K562 (cell line): ENCODE measurements at regions not wholly inside any gene's neighbourhood (a gene's known extent, or its start where the extent isn't known, plus 50 kb on each side); places are given as distances from the start of the nearest gene placed in this dataset.

Source experiments
- ATAC-seq: fragments of 200-7000 bp; cut with Tn5 transposase; 3 replicates; pipeline ENCODE4 v1.9.1; 2020; ENCODE audit warnings: moderate library complexity
- BruUV-seq: library from RNA; stranded (reverse); fragments of 400-500 nt; replicated peaks from 2 replicates; lab custom pipeline; 2021; lab: Mats Ljungman, UMichigan
- CTCF ChIA-PET: fragments of 300-600 bp; formaldehyde crosslinking; extraction: SDS; loops from one replicate; lab custom pipeline; 2021; ENCODE audit warnings: low intra/inter-chr PET ratio; lab: Yijun Ruan, JAX
- POLR2A ChIA-PET: fragments of 300-600, 350-650 bp; sonication (Branson Sonifier 250); formaldehyde crosslinking; extraction: SDS; loops from one replicate; lab custom pipeline; 2021; ENCODE audit warnings: antibody characterized with exemption, inconsistent platforms; lab: Yijun Ruan, JAX
- DNase-seq, 4 experiments: peaks; one replicate each; pipeline versions ENCODE4 v3.0.0 to v3.0.0-alpha.2; 2011 to 2018; ENCODE audit warnings: low spot score in 3 of 4, mixed read lengths in 3 of 4; ENCODE audit errors: extremely low read depth in 1 of 4
- FAIRE-seq: peaks from 2 replicates; lab custom pipeline; 2011; peaks lifted over from hg19 to GRCh38; lab: Jason Lieb, UNC
- H2AFZ ChIP-seq: 2 replicates; pipeline ENCODE4 v1.6.0; 2011; ENCODE audit warnings: low read depth, low read length, control low read depth, inconsistent platforms
- H3K27ac ChIP-seq: fragments of 200-600 bp; 3 replicates; pipeline ENCODE4 v1.8.0; 2011; ENCODE audit warnings: low read depth, mild to moderate bottlenecking, control low read depth, inconsistent platforms, low read length, moderate library complexity, mixed read lengths; ENCODE audit errors: extremely low read depth
- H3K27me3 ChIP-seq, 2 experiments: fragments of 300-600 bp in 1 of 2; 2 replicates in 1 of 2; 3 replicates in 1 of 2; pipeline versions ENCODE4 v1.6.0 to v1.8.0; 2011; ENCODE audit warnings: inconsistent platforms in 2 of 2, low read length in 2 of 2, mild to moderate bottlenecking in 1 of 2, mixed read lengths in 1 of 2, moderate library complexity in 1 of 2; ENCODE audit not compliant: control insufficient read depth in 2 of 2, insufficient read depth in 2 of 2
- H3K36me3 ChIP-seq: fragments of 300-600 bp; 3 replicates; pipeline ENCODE4 v1.8.0; 2011; ENCODE audit warnings: mild to moderate bottlenecking, low read length, inconsistent platforms; ENCODE audit not compliant: control insufficient read depth, insufficient read depth
- H3K4me1 ChIP-seq, 2 experiments: fragments of 200-600 bp in 1 of 2; replicated peaks in 1 of 2; 2 replicates in 1 of 2; 3 replicates in 1 of 2; pipeline versions ENCODE4 v1.5.1 to v1.8.0; 2011; ENCODE audit warnings: inconsistent platforms in 2 of 2, low read length in 2 of 2, mild to moderate bottlenecking in 1 of 2, mixed read lengths in 1 of 2, moderate library complexity in 1 of 2; ENCODE audit not compliant: control insufficient read depth in 2 of 2, insufficient read depth in 2 of 2
- H3K4me2 ChIP-seq: 2 replicates; pipeline ENCODE4 v1.6.1; 2011; ENCODE audit warnings: low read length, control low read depth, inconsistent platforms, mixed read lengths; ENCODE audit not compliant: insufficient read depth
- H3K4me3 ChIP-seq: fragments of 200-600 bp; sonication (generic), shearing (Covaris generic); 2 replicates; pipeline ENCODE4 v1.5.1; 2016; ENCODE audit warnings: control low read depth, inconsistent platforms
- H3K79me2 ChIP-seq: fragments of 200-600 bp; 3 replicates; pipeline ENCODE4 v1.8.0; 2011; ENCODE audit warnings: low read length, inconsistent platforms; ENCODE audit not compliant: control insufficient read depth, insufficient read depth
- H3K9ac ChIP-seq, 2 experiments: 2 replicates each; pipeline versions ENCODE4 v1.6.0 to v1.6.1; 2011; ENCODE audit warnings: low read depth in 2 of 2, low read length in 2 of 2, control low read depth in 1 of 2, inconsistent platforms in 1 of 2, mild to moderate bottlenecking in 1 of 2, mixed read lengths in 1 of 2; ENCODE audit not compliant: insufficient read depth in 1 of 2
- H3K9me1 ChIP-seq: one replicate; pipeline ENCODE4 v1.6.0; 2011; ENCODE audit warnings: inconsistent platforms, mild to moderate bottlenecking, low read length, moderate library complexity; ENCODE audit not compliant: control insufficient read depth, insufficient read depth
- H3K9me3 ChIP-seq: replicated peaks from 2 replicates; pipeline ENCODE4 v1.5.1; 2011; ENCODE audit warnings: low read depth, low read length, inconsistent platforms; ENCODE audit not compliant: control insufficient read depth, insufficient read depth
- H4K20me1 ChIP-seq: replicated peaks from 2 replicates; pipeline ENCODE4 v1.6.1; 2011; ENCODE audit warnings: low read length, inconsistent platforms, mixed read lengths; ENCODE audit not compliant: control insufficient read depth, insufficient read depth
- ATF3 ChIP-seq, 2 experiments: fragments of 450-650 bp in 1 of 2; sonication (generic) in 1 of 2; formaldehyde crosslinking in 1 of 2; IDR thresholded peaks in 1 of 2; conservative IDR thresholded peaks in 1 of 2; 2 replicates each; pipeline versions ENCODE4 v1.6.1 to v1.8.1; 2016 to 2023; ENCODE audit warnings: mild to moderate bottlenecking in 2 of 2, moderate library complexity in 2 of 2, inconsistent platforms in 1 of 2, missing genetic modification reagents in 1 of 2
- ATF7 ChIP-seq: fragments of 450-650 bp; IDR thresholded peaks from 2 replicates; pipeline ENCODE4 v1.7.1; 2014; ENCODE audit warnings: mild to moderate bottlenecking, moderate library complexity
- BHLHE40 ChIP-seq: IDR thresholded peaks from 2 replicates; pipeline ENCODE4 v1.6.1; 2011; ENCODE audit warnings: low read length, improper control_type of control experiment
- COPS2 ChIP-seq: fragments of 450-650 bp; conservative IDR thresholded peaks from 2 replicates; pipeline ENCODE4 v1.6.1; 2016; ENCODE audit warnings: mild to moderate bottlenecking, moderate library complexity
- FOXP1 ChIP-seq: sonication (generic); formaldehyde crosslinking; IDR thresholded peaks from 2 replicates; pipeline ENCODE4 v1.8.0; 2022; ENCODE audit warnings: mild to moderate bottlenecking, missing genetic modification reagents
- GTF2E2 ChIP-seq: fragments of 200-800 bp; sonication (Bioruptor generic); IDR thresholded peaks from 2 replicates; pipeline ENCODE4 v1.6.1; 2016; ENCODE audit warnings: missing genetic modification characterization, missing compliant biosample characterization
- HCFC1 ChIP-seq: IDR thresholded peaks from 2 replicates; pipeline ENCODE4 v1.6.1; 2012; ENCODE audit warnings: low read depth, low read length, improper control_type of control experiment
- LCOR ChIP-seq: sonication (generic); formaldehyde crosslinking; IDR thresholded peaks from 2 replicates; pipeline ENCODE4 v1.8.0; 2022; ENCODE audit warnings: mild to moderate bottlenecking, missing genetic modification reagents
- MGA ChIP-seq: fragments of 450-650 bp; IDR thresholded peaks from 2 replicates; pipeline ENCODE4 v1.6.1; 2016; ENCODE audit warnings: mild to moderate bottlenecking, moderate library complexity
- PHTF2 ChIP-seq: fragments of 250-450 bp; sonication (Bioruptor Pico); IDR thresholded peaks from 2 replicates; pipeline ENCODE4 v1.5.0; 2021; ENCODE audit warnings: mild to moderate bottlenecking
- ZNF274 ChIP-seq: IDR thresholded peaks from 2 replicates; pipeline ENCODE4 v1.6.1; 2011; ENCODE audit warnings: low read depth, mild to moderate bottlenecking, low read length, moderate library complexity, borderline replicate concordance
- ZNF3 ChIP-seq: fragments of 250-450 bp; sonication (Bioruptor Pico); IDR thresholded peaks from 2 replicates; pipeline ENCODE4 v1.5.0; 2021; ENCODE audit warnings: mild to moderate bottlenecking, moderate library complexity
- WGBS: fragments of 100-300 bp; shearing (Covaris generic); methylation state at CpG from one replicate; pipeline ENCODE4 v1.1.6; 2016; ENCODE audit warnings: low coverage, mixed read lengths; ENCODE audit not compliant: insufficient coverage; ENCODE audit errors: missing lambda C conversion rate; 5-methylcytosine and 5-hydroxymethylcytosine counted together
- in situ Hi-C: fragments of 300-500 bp; cut with MboI; formaldehyde crosslinking; loops from 4 replicates; pipeline ENCODE4 v1.15.0; 2018; ENCODE audit warnings: inconsistent platforms, mixed read lengths
- intact Hi-C: fragments of 100-400 bp; cut with micrococcal nuclease; formaldehyde crosslinking; loops from 2 replicates; pipeline ENCODE4 v1.14.2; 2022

- FAIRE-seq = no peak
- H3K79me2 ChIP-seq = no peaks in the 10 kb centered on the region
- no peak overlapping the region for H3K27ac ChIP-seq
- H2AFZ ChIP-seq = no peak overlapping the region
- no peak for ATAC-seq
- no peak overlapping the region for H3K9ac ChIP-seq
- H3K9me1 ChIP-seq = no peaks in the 10 kb centered on the region
- DNase-seq = no peak
- ChIA-PET POLR2A (interaction anchor here (0.6 kb wide), 1 partner anchor 24 kb away, joined by 3 read pairs; no protein-coding TSS in a partner anchor), CTCF (no interaction called here)
- H3K36me3 ChIP-seq = no peaks in the 10 kb centered on the region
- no peaks in the 10 kb centered on the region for H4K20me1 ChIP-seq
- H3K4me1 ChIP-seq = peaks cover 0 to 21% of the 10 kb centered on the region in 2 experiments; a peak in 2 of 5 replicates
- in situ Hi-C loops (no loop called here), intact Hi-C loops (no loop called here)
- H3K9me3 ChIP-seq = no peaks in the 10 kb centered on the region
- no peak overlapping the region for H3K4me2 ChIP-seq
- 7% methylated on average over 1 of the region's 1 CpG for WGBS
- no peaks in the 10 kb centered on the region for H3K27me3 ChIP-seq
- H3K4me3 ChIP-seq = no peak overlapping the region
- no TSS peak for BruUV-seq
- no peak for TF ChIP-seq GTF2E2 (tag)
- no peak for TF ChIP-seq ZNF274
- no peak for TF ChIP-seq FOXP1
- TF ChIP-seq LCOR (CRISPR knock-in tag) = no peak
- TF ChIP-seq ATF3 (IDR thresholded peaks at IDR 0.05) = no peak
- TF ChIP-seq ATF3 (CRISPR knock-in tag; conservative IDR thresholded peaks at IDR 0.05) = no peak
- no peak for TF ChIP-seq ATF7
- no peak for TF ChIP-seq PHTF2 (CRISPR knock-in tag)
- TF ChIP-seq COPS2 = no peak
- TF ChIP-seq BHLHE40 = no peak
- no peak for TF ChIP-seq HCFC1
- no peak for TF ChIP-seq MGA
- no peak for TF ChIP-seq ZNF3 (CRISPR knock-in tag)
Measured at GRCh38 chr15:39488961-39489360, 91.9 kb upstream of the THBS1 start.
